GM18873 (cell line): ENCODE measurements at regions not wholly inside any gene's neighbourhood (a gene's known extent, or its start where the extent isn't known, plus 50 kb on each side); places are given as distances from the start of the nearest gene placed in this dataset.

Source experiments
- ATAC-seq: cut with Tn5 transposase; IDR thresholded peaks from one replicate; pipeline ENCODE4 v1.9.1; 2021; ENCODE audit warnings: mild to moderate bottlenecking, moderate library complexity, moderate number of reproducible peaks; ENCODE audit not compliant: unreplicated experiment, low FRiP score

DNA sequence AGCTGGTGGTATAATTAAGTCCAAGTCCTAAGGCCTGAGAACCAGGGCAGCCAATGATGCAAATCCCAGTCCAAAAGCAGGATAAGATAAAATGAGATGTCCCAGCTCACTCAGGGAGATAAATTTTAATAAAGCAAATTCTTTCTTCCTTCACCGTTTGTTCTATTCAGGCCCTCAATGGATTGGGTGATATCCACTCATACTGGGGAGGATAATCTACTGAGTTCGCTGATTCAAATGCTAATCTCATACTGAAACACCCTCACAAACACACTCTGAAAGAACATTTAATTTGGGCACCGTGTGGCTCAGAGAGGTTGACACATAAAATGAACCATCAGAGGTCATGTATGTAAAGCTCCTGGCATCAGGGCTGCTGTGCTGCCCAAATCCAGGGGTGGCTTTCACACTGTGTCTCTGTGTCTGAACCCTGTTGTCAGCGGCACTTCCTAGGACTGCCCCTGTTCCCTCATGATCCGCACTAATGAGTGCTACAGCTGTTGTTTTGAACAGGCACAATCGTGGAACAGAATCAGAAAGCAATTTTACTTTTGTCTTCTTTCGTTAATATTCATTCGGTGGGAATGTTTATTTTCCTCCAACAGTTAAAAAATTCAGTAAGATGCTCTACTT is 428.5 kb upstream of the FBXO33 start:
- no peak for ATAC-seq

DNA sequence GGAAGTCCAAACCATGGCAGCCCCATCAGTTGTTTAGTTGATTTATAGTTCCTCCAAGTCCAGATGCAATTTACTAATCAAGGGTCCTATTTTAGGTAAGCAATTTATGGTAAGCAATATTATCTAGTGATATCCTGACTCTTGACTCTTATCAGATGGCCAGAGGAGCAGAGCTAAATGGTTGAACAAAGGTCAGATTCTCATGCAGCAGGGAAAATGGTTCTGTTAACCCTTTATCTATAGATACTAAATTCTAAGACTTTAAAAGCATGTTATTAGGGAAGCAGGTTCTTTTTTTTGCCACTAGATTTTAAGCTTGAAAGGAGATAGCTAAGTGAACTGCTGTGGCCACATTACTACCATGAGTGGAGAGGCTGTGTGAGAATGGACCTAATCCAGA is 427.1 kb upstream of the FBXO33 start:
- ATAC-seq, result no peak

DNA sequence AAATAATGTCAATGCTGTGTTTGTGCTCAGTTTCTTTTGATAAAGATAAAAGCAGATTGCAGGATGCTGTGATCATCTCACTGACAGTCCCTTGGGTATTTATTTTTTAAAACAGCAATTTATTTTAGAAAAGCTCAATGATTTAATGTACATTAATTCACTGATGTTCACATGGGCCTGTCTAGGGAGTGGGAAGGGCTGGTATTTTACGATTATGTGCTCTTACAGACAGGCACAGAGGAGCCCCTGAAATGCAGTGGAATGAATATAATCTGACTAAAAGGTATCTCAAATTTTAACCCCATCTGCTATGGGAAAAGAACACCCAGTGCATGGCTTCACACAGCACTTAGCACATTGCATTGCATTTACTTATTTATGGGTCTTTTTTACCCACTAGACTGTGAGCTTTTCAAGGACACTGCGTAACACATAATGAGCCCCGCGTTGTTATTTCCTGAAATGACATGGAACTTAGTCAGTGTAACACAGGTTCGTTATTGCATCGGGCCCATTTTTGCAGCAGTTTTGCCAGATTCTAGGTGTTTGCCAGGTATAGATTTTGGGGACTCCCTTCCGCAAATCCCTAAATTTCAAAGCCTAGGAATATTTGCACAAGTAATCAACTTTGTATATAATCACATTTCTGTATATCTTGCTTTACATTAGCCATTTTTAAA is 425.3 kb upstream of the FBXO33 start:
- no peak for ATAC-seq

DNA sequence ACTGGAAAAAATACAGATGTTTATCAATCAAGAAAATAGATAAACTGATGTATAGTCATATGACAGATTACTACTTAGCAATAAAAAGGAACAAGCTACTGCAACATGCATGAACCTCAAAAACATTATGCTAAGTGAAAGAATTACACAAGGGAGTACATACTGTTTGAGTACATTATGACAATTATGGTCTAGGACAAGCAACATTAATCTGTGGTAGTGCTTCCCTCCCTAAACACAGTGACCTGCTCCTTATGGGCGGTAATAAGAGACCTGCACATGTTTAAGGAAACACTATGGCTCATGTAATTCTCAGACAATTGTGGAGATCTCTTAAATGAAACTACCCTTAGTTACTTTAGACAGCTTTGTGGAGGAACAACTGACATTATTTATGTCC is 421.2 kb upstream of the FBXO33 start:
- no peak for ATAC-seq

DNA sequence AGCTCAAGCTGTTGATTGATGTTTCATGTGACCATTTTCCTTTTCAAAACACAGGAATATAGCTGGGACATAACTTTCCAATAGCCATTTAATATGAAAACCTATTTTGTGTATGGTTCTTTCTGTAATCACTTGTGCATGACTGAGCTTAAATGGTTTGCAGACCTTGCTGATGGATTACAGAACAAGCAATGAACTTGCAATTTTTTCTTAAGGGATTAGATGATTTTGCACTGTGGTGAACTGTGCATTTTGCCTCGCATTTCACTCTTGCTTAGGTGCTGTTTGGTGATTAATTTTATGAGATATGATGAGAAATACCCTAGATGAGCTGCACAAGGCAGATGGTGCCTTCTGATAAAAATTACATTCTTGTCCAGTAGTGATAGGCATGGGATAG is 419.0 kb upstream of the FBXO33 start:
- no peak for ATAC-seq

DNA sequence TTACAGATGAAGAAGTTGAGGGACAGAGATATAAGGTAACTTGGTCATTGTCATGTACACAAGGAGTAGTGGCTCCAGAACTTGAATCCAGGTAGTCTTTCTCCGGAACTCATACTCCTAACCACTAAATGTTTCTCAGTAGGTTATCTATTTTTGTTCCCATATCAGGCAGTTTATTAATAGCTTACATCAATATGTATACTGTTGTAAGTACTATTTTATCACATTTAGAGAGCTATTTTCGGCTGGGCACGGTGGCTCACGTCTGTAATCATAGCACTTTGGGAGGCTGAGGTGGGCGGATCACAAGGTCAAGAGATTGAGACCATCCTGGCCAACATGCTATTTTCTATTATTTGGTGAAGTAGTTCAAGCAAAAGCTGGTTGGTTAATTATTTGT is 415.6 kb upstream of the FBXO33 start:
- no peak for ATAC-seq

DNA sequence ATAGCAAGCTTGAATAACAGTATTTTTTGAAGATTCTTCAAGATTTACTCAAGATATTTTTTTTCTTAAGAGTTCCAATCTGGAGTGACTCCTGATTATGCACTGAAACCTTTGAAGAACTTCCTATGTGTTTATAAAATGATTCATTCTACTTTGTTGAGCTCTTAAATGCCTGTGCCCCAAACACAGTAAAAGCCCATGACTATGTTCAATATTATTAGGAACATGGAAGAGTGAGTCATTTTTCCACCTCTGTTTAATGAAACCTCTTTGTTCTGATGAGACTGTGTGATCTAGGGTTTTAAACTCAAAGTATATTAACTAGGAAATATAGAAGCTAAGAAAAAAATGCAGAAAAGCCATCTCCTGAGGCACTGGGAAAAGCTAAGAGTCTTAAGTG is 415.0 kb upstream of the FBXO33 start:
- ATAC-seq, result no peak

DNA sequence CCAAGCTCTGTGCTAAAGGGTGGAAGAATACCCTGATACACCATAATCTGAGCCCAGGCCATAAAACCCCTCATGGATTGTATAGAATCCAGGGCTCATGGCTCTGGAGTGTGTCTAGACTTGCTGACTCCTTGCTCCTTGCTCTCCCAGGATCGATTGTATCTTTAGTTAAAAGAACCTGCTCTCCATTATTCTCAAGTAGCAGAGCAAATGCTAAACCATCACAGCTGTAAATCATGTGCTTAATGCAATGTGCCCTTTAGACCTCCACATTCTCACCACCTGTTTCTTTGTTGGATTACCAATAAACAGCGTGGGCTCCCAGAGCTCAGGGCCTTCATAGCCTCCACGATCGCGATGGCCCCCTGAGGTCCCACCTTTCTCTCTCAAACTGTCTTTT is 411.6 kb upstream of the FBXO33 start:
- ATAC-seq, result no peak

DNA sequence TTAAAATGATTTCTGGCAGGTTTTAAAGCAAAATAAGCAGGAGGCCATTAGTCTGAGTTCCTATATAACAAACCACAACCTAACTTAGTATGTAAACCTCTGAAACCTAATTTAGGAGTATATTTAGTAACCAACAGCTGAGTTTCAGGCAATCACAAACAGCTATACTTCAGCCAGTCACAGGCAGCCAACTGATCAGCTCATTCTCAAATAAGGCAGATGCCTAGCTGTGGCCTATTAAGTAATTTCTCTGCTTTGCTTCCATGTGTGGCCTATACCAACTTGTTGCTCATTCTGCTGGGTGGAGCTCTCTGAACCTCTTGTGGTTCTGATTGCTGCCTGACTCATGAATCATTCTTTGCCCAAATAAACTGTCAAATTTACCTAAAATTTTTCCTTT is 408.9 kb upstream of the FBXO33 start:
- ATAC-seq, result no peak

DNA sequence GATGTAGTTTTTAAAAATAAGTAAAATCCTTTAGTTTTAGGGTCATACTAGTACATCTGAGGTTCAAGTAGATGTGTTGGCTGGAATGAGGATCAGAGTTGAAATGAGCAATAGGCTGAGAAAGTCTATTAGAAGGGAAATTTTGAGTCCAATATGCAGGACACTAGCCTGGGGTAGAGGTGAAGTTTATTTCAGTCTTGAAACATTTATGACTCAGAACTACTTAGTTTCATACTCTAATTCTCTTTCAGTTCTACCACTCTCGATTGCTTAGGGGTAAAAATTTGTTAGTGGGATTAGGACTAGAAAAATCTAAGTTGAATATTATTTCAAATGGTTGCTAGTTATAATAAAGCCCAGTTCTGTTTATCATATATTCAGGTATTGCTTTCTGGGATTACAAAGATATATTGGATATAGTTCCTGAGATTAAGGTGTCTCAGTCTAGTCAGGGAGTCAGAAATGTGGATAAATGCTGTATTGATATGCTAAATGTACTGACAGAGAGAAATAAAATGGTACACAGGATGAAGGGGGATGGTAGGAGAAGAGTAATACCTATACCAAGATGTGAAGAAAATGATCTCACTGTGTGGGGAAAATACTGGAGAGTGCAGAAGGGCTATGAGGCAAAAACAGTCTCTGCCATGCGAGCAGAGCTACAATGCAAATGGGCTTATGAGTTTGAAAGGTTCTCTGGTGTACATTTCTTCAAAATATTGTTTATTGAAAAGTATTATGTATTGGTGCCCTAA is 395.8 kb upstream of the FBXO33 start:
- peak; percentile 98 for ATAC-seq

DNA sequence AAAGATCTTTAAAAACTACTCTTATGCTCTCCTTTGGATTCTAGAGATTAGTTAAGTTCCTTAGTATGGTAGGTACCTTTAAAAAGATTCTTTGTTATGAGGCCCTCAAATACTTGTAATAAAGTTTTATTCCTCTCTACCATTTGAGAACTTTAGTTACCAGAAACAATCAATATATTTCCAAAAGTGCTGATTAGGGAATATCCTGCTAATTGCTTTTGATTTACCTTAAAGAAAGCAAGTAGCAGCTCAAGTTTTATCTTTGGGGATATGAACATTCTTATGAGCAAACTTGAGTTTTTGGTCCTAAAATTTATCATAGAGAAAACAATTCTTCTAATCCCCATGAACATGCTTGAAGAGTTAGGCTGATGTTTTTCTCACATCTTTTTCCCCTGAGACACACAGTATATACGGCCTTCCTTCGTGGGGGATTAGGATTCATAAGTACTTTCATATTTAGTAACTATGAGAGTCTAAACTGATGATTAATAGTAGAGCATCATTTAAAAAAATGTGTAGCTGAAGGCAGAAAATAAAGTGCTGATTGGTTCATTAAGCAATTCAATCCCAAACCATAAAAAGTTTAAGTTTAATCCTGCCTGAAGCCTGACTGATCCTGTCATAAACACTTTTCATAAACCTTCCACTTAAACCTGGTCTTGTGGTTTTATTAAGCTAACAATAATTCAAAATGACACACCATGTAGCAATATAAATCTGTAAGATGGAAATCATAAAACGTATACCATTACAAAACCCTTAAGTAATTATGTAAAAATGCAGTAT is 380.5 kb upstream of the FBXO33 start:
- no peak for ATAC-seq

DNA sequence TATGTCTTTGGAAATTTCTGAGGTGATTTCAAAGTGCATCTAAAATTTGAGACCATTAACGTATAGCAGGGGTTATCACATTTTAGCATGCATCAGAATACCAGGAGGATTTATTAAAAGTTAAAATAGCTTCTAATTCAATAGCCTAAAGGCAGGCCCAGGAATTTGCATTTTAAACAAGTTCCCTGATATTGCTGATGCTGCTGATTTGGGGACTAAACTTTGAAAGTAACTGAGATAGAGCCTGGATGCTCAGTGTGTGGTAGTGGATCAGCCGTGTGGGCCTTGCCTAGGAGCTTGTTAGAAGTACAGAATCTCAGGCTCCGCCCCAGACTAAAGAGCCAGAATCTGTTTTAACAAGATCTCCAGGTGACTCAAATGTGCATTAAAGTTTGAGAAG is 375.0 kb upstream of the FBXO33 start:
- no peak for ATAC-seq

DNA sequence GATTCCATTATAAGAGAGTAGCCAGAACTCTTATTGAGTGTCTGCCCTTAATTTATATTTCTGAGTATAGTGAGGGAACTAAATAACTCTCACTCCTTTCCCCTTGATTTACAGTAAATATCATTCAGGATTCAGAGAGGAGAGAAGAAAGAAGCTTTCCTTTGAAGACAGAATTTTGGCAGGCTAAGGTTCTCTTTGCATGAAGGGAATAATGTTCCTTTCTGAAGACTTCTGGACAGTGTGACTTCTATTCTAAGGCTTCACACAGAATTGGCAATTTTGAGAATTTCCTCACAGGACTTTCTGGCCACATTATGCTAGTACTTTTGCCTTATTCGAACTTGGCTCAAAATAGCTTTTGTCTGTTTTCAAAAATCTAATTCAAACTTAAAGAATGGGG is 352.2 kb upstream of the FBXO33 start:
- no peak for ATAC-seq

DNA sequence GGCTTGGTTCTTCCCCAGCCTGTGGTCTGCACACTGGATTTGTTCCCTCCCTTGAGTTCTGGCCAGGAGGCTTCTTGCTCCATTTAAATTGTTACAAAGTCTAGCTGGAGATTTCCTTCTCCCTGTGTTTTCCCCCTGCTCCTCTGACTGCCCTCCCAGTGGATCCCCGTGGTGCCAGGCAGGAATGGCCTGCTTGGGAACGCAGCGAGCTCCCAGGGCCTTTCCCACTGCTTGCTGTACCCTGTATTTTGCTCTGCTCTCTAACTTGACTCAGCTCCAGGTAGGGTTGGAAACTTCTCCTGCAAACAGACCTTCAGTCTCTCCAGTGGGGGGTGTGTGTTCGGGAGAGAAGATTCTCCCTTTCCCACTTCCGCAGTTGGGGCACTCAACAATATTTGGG is 349.2 kb upstream of the FBXO33 start:
- no peak for ATAC-seq

DNA sequence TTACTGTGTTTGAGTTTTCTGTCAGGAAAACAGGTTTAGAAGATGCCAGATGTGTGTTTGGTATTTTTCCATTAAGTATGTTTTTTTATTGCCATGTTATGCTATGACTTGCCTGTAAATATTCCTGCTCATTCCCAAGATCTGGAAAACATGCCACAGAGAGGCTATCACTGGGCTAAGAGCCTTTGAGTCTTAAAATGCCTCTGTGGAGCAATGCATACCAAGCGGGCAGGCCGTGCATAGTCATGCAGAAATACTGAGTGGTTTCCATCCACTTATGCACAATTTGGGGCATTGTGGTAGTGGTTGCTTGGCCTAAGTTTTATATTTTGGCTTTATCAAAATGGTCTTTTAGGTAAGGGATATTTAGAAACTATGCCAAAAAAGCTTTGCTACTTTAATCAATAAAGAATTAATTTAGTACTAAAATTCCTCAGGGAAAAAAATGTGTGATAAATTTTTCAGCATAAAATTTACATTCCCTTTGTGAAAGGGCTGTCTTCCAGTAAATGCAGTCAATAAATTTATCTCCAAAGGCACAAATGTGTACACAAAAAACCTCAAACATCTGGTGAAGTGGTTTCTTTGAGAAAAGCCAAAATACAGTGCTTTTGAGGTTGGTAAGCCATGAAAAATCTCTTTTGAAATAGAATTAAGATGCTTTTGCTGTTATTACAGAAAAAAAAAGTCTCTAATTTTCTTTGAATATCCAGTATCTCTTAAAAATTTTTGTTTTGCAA is 341.3 kb upstream of the FBXO33 start:
- no peak for ATAC-seq

DNA sequence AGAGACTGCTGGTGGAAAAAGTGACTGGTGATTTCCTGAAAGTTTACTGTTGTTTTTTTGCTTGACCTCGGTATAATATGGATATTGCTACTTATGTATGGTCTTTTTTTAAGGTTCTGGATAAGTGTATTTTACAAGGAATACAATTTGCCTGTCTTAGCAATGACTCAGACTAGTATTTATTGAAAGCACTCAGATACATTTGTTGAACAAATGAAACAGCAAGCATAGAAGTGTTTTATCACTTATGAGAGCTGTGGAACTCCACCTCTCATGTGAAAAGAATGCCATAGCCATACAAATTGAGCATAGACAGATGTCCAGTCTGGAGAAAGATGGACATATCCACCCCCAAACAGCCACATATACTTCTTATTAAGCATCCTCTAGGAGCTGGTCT is 340.4 kb upstream of the FBXO33 start:
- ATAC-seq, result no peak

DNA sequence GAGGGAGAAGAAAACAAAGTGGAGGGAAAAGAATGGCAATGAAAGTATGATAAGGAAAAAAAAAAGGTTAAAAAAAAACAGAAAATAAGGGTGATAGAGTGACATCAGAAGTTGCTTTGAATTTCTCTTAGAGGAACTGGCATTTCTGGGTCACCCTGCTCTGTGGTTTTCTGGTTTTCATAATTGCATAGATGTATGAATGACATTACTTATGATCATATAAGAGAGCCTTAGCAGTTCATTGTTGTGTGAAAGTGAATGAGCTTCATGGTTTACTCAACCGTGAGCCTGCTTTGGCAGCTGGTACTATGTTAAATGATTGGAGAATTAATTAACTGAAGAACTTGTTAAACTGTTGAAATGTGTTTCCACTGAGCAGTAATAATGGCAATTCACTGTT is 336.4 kb upstream of the FBXO33 start:
- ATAC-seq, result no peak

DNA sequence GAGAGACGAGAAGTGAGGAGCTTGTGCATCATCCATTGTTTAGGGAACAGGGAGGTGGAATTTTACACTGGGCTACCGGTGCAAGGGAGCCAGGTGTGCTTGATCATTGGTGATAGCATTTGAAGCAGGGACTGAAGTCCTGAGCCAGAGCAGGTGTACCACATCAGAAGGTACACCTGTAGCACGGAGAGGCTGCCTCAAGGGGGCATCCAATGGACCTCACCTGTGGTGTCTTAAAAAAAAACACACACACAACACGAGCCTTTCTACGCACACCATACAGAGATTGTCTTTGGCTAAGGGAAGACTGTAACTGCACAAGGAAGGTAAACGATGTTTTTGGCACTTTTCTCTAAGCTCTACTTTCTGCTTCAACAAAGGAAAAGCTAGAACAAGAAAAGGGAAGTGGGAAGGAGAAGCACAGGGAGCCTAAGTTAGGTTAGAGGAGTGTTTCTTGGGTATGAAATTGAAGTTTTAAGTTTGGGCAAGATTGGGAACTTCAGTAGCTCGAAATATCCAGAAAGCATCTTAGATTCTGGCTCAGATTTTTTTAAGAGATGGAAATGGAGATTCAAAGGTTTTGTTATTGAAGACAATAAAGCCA is 334.3 kb upstream of the FBXO33 start:
- ATAC-seq, result no peak

DNA sequence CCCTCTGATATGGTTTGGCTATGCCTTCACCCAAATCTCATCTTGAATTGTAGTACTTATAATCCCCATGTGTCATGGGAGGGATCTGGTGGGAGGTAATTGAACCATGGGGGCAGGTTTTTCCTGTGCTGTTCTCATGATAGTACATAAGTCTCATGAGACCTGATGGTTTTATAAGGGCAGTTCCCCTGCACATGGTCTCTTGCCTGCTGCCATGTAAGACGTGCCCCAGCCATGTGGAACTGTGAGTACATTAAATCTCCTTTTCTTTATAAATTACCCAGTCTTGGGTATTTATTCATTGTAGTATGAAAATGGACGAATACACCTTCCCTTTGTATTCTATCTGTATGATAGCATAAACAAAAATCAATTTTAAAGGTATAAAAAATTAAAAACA is 333.4 kb upstream of the FBXO33 start:
- ATAC-seq, result no peak

DNA sequence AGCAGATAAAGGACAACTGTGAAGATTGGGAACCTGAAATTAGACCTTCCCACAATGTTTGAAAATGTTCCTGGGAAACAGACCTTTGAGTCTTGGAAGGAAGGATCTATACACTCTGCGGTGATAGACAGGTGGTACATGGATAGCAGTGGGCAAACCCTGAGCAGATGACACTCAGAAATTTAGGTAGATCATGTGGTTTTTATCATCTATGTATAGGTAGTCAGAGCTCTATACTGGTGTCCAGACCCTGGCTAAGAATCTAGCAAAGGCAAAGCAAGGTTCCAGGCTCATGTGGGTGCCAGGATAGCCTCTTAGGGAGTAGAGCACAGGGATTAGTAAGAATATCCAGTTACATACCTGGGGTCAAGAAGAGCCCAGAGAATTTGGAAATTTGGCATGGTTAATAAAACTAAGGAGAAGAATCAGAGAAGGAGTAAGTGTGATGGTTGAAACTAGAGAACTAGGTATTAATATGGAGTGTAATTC is 331.2 kb upstream of the FBXO33 start:
- ATAC-seq, result peak; percentile 20
